DOHH2 (cell line): ENCODE measurements at regions not wholly inside any gene's neighbourhood (a gene's known extent, or its start where the extent isn't known, plus 50 kb on each side); places are given as distances from the start of the nearest gene placed in this dataset.

Source experiments
- EZH2phosphoT487 ChIP-seq: fragments of 200-600 bp; sonication (generic); IDR thresholded peaks from 2 replicates; pipeline ENCODE4 v1.6.1; 2017; ENCODE audit warnings: borderline replicate concordance, mild to moderate bottlenecking, antibody characterized with exemption, low read length, moderate library complexity, mixed read lengths
- TF ChIP-seq, protein P1 (sequence below): fragments of 200-600 bp; sonication (generic); IDR thresholded peaks from one replicate; pipeline ENCODE4 v1.5.1; 2014; ENCODE audit warnings: antibody characterized with exemption, mild to moderate bottlenecking, low read depth, low read length; ENCODE audit not compliant: poor library complexity, severe bottlenecking

DNA sequence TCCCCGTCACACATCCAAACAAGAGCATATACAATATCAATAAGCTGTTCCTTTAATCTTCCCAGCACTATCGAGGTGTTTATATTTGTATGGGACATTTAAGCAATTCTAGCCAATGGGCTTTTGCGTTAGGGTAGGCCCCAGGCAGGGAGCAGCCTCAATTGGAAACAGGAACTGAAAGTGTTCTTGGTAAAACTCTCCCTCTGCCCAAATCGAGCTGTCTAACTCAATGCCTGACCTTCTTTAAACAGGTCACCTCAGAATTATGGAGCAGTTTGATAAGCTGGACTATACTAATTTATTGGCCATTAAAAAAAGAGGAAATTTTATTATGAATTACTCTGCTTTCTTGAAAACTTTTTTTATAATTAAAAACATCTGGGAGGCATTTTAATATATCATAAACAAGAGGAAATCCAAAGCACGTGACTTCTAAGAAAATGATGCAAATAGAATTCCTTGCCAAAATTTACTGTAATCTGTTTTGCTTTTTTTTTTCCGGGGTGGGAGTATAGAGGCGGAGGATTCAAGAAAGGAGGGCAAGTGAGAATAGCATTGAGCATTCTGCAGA, 498.1 kb downstream of the LMO4 start:
- TF ChIP-seq, protein P1, sequence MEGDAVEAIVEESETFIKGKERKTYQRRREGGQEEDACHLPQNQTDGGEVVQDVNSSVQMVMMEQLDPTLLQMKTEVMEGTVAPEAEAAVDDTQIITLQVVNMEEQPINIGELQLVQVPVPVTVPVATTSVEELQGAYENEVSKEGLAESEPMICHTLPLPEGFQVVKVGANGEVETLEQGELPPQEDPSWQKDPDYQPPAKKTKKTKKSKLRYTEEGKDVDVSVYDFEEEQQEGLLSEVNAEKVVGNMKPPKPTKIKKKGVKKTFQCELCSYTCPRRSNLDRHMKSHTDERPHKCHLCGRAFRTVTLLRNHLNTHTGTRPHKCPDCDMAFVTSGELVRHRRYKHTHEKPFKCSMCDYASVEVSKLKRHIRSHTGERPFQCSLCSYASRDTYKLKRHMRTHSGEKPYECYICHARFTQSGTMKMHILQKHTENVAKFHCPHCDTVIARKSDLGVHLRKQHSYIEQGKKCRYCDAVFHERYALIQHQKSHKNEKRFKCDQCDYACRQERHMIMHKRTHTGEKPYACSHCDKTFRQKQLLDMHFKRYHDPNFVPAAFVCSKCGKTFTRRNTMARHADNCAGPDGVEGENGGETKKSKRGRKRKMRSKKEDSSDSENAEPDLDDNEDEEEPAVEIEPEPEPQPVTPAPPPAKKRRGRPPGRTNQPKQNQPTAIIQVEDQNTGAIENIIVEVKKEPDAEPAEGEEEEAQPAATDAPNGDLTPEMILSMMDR, result no peak
- TF ChIP-seq EZH2phosphoT487, result no peak
